SK-N-SH treated with all-trans-retinoic acid at 6 μM for 48 hours (cell line): ENCODE measurements at regions not wholly inside any gene's neighbourhood (a gene's known extent, or its start where the extent isn't known, plus 50 kb on each side); places are given as distances from the start of the nearest gene placed in this dataset.

ENCODE experiments used
- ATAC-seq: fragments of 200-7000 bp; cut with Tn5 transposase; 3 replicates; pipeline ENCODE4 v1.9.1; 2020; ENCODE audit warnings: mild to moderate bottlenecking, moderate library complexity
- ARNTL ChIP-seq: fragments of 450-650 bp; formaldehyde crosslinking; IDR thresholded peaks from 2 replicates; pipeline ENCODE4 v1.5.0; 2020; ENCODE audit warnings: low read depth, mild to moderate bottlenecking, moderate library complexity, borderline replicate concordance
- BACH2 ChIP-seq: fragments of 250-450 bp; sonication (Bioruptor Pico); IDR thresholded peaks from 2 replicates; pipeline ENCODE4 v1.9.0; 2021; ENCODE audit warnings: mild to moderate bottlenecking, borderline replicate concordance
- CREB5 ChIP-seq: fragments of 250-450 bp; sonication (Bioruptor Pico); IDR thresholded peaks from 2 replicates; pipeline ENCODE4 v1.5.1; 2020; ENCODE audit warnings: low read depth, mild to moderate bottlenecking, moderate library complexity
- CSDC2 ChIP-seq: fragments of 250-450 bp; sonication (Bioruptor Pico); IDR thresholded peaks from 2 replicates; pipeline ENCODE4 v1.5.0; 2020; ENCODE audit warnings: mild to moderate bottlenecking, moderate library complexity
- CSRNP3 ChIP-seq: fragments of 250-450 bp; sonication (Bioruptor Pico); IDR thresholded peaks from 2 replicates; pipeline ENCODE4 v1.5.1; 2021; ENCODE audit warnings: mild to moderate bottlenecking, moderate library complexity
- ESRRG ChIP-seq: fragments of 250-450 bp; sonication (Bioruptor Pico); IDR thresholded peaks from 2 replicates; pipeline ENCODE4 v1.6.1; 2021; ENCODE audit warnings: mild to moderate bottlenecking
- GLIS3 ChIP-seq: fragments of 250-450 bp; sonication (Bioruptor Pico); IDR thresholded peaks from 2 replicates; pipeline ENCODE4 v1.5.0; 2020; ENCODE audit warnings: mild to moderate bottlenecking, moderate library complexity
- OSR1 ChIP-seq: fragments of 250-450 bp; sonication (Bioruptor Pico); IDR thresholded peaks from 2 replicates; pipeline ENCODE4 v1.8.0; 2022; ENCODE audit warnings: moderate library complexity, mild to moderate bottlenecking, inconsistent platforms
- PATZ1 ChIP-seq: fragments of 250-450 bp; sonication (Bioruptor Pico); IDR thresholded peaks from 2 replicates; pipeline ENCODE4 v1.8.0; 2020; ENCODE audit warnings: mild to moderate bottlenecking, moderate library complexity, borderline replicate concordance
- POU6F1 ChIP-seq: fragments of 250-450 bp; sonication (Bioruptor Pico); IDR thresholded peaks from 2 replicates; pipeline ENCODE4 v1.8.0; 2021; ENCODE audit warnings: low read depth, mild to moderate bottlenecking, moderate library complexity, borderline replicate concordance
- PPARA ChIP-seq: fragments of 250-450 bp; sonication (Bioruptor Pico); IDR thresholded peaks from 2 replicates; pipeline ENCODE4 v1.5.0; 2020; ENCODE audit warnings: mild to moderate bottlenecking, borderline replicate concordance
- RARB ChIP-seq: fragments of 250-450 bp; sonication (Bioruptor Pico); IDR thresholded peaks from 2 replicates; pipeline ENCODE4 v1.8.0; 2021; ENCODE audit warnings: mild to moderate bottlenecking, moderate library complexity
- SNAI2 ChIP-seq: fragments of 250-450 bp; sonication (Bioruptor Pico); IDR thresholded peaks from 2 replicates; pipeline ENCODE4 v1.5.0; 2020; ENCODE audit warnings: mild to moderate bottlenecking, moderate library complexity
- TCF4 ChIP-seq: fragments of 250-450 bp; sonication (Bioruptor Pico); IDR thresholded peaks from 2 replicates; pipeline ENCODE4 v1.8.0; 2021; ENCODE audit warnings: mild to moderate bottlenecking, moderate library complexity, borderline replicate concordance
- TSHZ2 ChIP-seq: fragments of 250-450 bp; sonication (Bioruptor Pico); IDR thresholded peaks from 2 replicates; pipeline ENCODE4 v1.5.0; 2020; ENCODE audit warnings: mild to moderate bottlenecking, moderate library complexity
- ZC3H10 ChIP-seq: fragments of 250-450 bp; sonication (Bioruptor Pico); IDR thresholded peaks from 2 replicates; pipeline ENCODE4 v1.5.1; 2021; ENCODE audit warnings: mild to moderate bottlenecking, moderate library complexity
- ZFP3 ChIP-seq: fragments of 250-450 bp; sonication (Bioruptor Pico); IDR thresholded peaks from 2 replicates; pipeline ENCODE4 v1.5.0; 2020; ENCODE audit warnings: mild to moderate bottlenecking, moderate library complexity
- ZFP30 ChIP-seq: fragments of 450-650 bp; formaldehyde crosslinking; IDR thresholded peaks from 2 replicates; pipeline ENCODE4 v1.5.0; 2022; ENCODE audit warnings: mild to moderate bottlenecking, moderate library complexity
- ZNF565 ChIP-seq: fragments of 450-650 bp; formaldehyde crosslinking; conservative IDR thresholded peaks from 2 replicates; pipeline ENCODE4 v1.5.0; 2020; ENCODE audit warnings: low read depth, mild to moderate bottlenecking, moderate library complexity
- ZNF70 ChIP-seq: fragments of 450-650 bp; formaldehyde crosslinking; IDR thresholded peaks from 2 replicates; pipeline ENCODE4 v1.5.0; 2020; ENCODE audit warnings: mild to moderate bottlenecking, moderate library complexity
- ZNF8 ChIP-seq: fragments of 450-650 bp; formaldehyde crosslinking; IDR thresholded peaks from 2 replicates; pipeline ENCODE4 v1.5.0; 2020; ENCODE audit warnings: mild to moderate bottlenecking, moderate library complexity

- no peak for TF ChIP-seq RARB (CRISPR knock-in tag)
- no peak for TF ChIP-seq ZC3H10
- TF ChIP-seq ESRRG (CRISPR knock-in tag) = no peak
- TF ChIP-seq CSDC2 (CRISPR knock-in tag) = no peak
- no peak for TF ChIP-seq ZFP30 (CRISPR knock-in tag)
- TF ChIP-seq CREB5 (CRISPR knock-in tag) = no peak
- no peak for TF ChIP-seq CSRNP3 (CRISPR knock-in tag)
- TF ChIP-seq ZNF8 (CRISPR knock-in tag) = no peak
- TF ChIP-seq PPARA (CRISPR knock-in tag) = no peak
- TF ChIP-seq ZFP3 (CRISPR knock-in tag) = no peak
- no peak for TF ChIP-seq ZNF565
- no peak for TF ChIP-seq GLIS3
- no peak for TF ChIP-seq ZNF70 (CRISPR knock-in tag)
- no peak for TF ChIP-seq BACH2 (CRISPR knock-in tag)
- TF ChIP-seq SNAI2 = no peak
- no peak for TF ChIP-seq TCF4 (CRISPR knock-in tag)
- TF ChIP-seq, all 23 proteins: peak for 0
- no peak; the same call in 2 of the 3 replicates for ATAC-seq
These were observed 212.3 kb upstream of the TRIB2 start for GRCh38 chr2:12504443-12504842.

- ATAC-seq = no peak
- no peak for TF ChIP-seq ARNTL
- no peak for TF ChIP-seq TSHZ2 (CRISPR knock-in tag)
- no peak for TF ChIP-seq ZNF565
- TF ChIP-seq PATZ1 = no peak
- no peak for TF ChIP-seq ZFP30 (CRISPR knock-in tag)
- no peak for TF ChIP-seq ZNF8 (CRISPR knock-in tag)
- no peak for TF ChIP-seq ZC3H10
- TF ChIP-seq ZNF70 (CRISPR knock-in tag) = no peak
- no peak for TF ChIP-seq CSRNP3 (CRISPR knock-in tag)
- TF ChIP-seq ZFP3 (CRISPR knock-in tag) = no peak
- no peak for TF ChIP-seq ESRRG (CRISPR knock-in tag)
- TF ChIP-seq PPARA (CRISPR knock-in tag) = no peak
- TF ChIP-seq POU6F1 (CRISPR knock-in tag) = no peak
- TF ChIP-seq CSDC2 (CRISPR knock-in tag) = no peak
- TF ChIP-seq SNAI2 = no peak
- TF ChIP-seq OSR1 (CRISPR knock-in tag) = no peak
- no peak for TF ChIP-seq CREB5 (CRISPR knock-in tag)
- TF ChIP-seq TCF4 (CRISPR knock-in tag) = no peak
- TF ChIP-seq, all 23 proteins: peak for 0
These were observed 209.9 kb upstream of the TRIB2 start for GRCh38 chr2:12506846-12507245.
